GM18909 (cell line): ENCODE measurements at regions not wholly inside any gene's neighbourhood (a gene's known extent, or its start where the extent isn't known, plus 50 kb on each side); places are given as distances from the start of the nearest gene placed in this dataset.

ENCODE experiments used
- ATAC-seq: cut with Tn5 transposase; IDR thresholded peaks from one replicate; pipeline ENCODE4 v1.9.1; 2021; ENCODE audit warnings: mild to moderate bottlenecking; ENCODE audit not compliant: unreplicated experiment, poor library complexity

GRCh38 chr11:127683321-127683720, 682.8 kb upstream of the KIRREL3 start:
- ATAC-seq, result no peak

GRCh38 chr11:127679816-127680545, 679.4 kb upstream of the KIRREL3 start:
- ATAC-seq, result no peak

GRCh38 chr11:127678631-127679030, 678.1 kb upstream of the KIRREL3 start:
- no peak for ATAC-seq

GRCh38 chr11:127677660-127678425, 677.3 kb upstream of the KIRREL3 start:
- no peak for ATAC-seq

- ATAC-seq, result no peak
Measured at GRCh38 chr11:127675581-127675980, 675.0 kb upstream of the KIRREL3 start.

GRCh38 chr11:127674754-127675153, 674.2 kb upstream of the KIRREL3 start:
- ATAC-seq, result no peak

GRCh38 chr11:127670374-127671119, 670.0 kb upstream of the KIRREL3 start:
- ATAC-seq, result no peak

GRCh38 chr11:127656116-127656836, 655.7 kb upstream of the KIRREL3 start:
- ATAC-seq, result no peak

GRCh38 chr11:127653076-127653475, 652.5 kb upstream of the KIRREL3 start:
- ATAC-seq, result no peak

GRCh38 chr11:127651888-127652221, 651.3 kb upstream of the KIRREL3 start:
- no peak for ATAC-seq

- ATAC-seq, result no peak
Measured at GRCh38 chr11:127651175-127651887, 650.8 kb upstream of the KIRREL3 start.

- no peak for ATAC-seq
Measured at GRCh38 chr11:127649958-127650357, 649.4 kb upstream of the KIRREL3 start.

- ATAC-seq, result no peak
Measured at GRCh38 chr11:127649071-127649470, 648.5 kb upstream of the KIRREL3 start.

GRCh38 chr11:127648583-127648982, 648.0 kb upstream of the KIRREL3 start:
- no peak for ATAC-seq

GRCh38 chr11:127644366-127644765, 643.8 kb upstream of the KIRREL3 start:
- no peak for ATAC-seq

- ATAC-seq, result no peak
Measured at GRCh38 chr11:127643268-127644058, 642.9 kb upstream of the KIRREL3 start.

GRCh38 chr11:127640561-127641451, 640.2 kb upstream of the KIRREL3 start:
- peak; percentile 76 for ATAC-seq

GRCh38 chr11:127639916-127640315, 639.3 kb upstream of the KIRREL3 start:
- no peak for ATAC-seq
